ENCODE measurements at regions not wholly inside any gene's neighbourhood (a gene's known extent, or its start where the extent isn't known, plus 50 kb on each side); places are given as distances from the start of the nearest gene placed in this dataset.
"Not testable (repeated sequence)": the region's sequence is repeated elsewhere in the genome, so short reads cannot be mapped to it uniquely, and the experiment has no call there.

DNA sequence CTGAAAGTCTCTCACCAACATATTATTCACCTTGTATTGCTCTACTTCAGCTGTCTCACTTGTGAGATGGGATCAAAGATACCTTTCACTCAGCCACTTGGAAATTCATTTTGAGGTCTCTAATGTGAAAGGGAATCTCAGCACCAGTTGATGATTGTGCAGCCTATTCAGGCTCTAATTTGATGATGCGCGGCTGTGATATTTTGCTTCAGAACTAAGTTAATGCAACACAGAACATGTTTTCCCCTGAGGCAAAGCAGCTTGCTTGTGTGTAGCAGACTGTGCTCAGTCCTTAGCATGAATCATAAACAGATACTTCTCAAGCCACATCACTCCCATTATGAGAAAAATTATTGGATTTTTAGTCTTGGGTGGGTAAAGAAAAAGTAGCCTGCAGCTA, 378.8 kb downstream of the OSTF1 start:
- Histone ChIP-seq H3K27me3 (no peaks in the 10 kb centered on the region), H3K9ac (no peak overlapping the region), H3K27ac (no peak overlapping the region), H3K36me3 (no peaks in the 10 kb centered on the region), H3K9me3 (no peaks in the 10 kb centered on the region), H3K4me2 (no peak overlapping the region), H3K4me1 (peaks cover 22% of the 10 kb centered on the region), H3K4me3 (no peak overlapping the region), H4K20me1 (no peaks in the 10 kb centered on the region)
- no peak for TF ChIP-seq Cebpa-rat (IDR thresholded peaks at IDR 0.05)

DNA sequence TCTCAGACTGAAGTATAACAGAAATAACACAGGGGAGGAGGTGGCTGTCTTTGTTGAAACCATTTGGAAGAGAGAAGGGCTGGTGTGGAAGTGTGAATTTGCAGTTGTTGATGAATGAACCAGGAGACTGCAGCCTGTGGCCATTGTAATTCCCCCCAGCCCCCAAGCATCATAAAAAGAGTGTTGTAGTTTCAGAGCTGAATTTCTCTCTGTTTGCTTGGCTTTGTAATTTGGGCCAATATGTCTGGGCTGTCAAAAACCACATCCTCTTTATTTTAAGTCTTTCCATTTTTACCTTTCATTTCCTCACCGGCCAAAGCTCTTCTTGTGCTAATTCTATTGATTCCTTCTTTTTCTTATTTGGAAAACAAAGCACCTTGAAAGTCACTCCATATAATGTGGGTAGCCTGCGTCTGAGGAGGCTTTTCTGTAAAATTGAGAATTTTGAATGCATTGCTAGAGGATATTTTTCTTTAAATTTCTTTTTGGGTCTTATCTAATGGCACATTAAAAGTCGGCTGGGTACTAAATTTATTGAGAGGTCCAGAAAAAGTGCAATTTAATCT, 383.3 kb downstream of the OSTF1 start:
- H3K4me1 ChIP-seq, result peaks cover 25% of the 10 kb centered on the region
- H3K36me3 ChIP-seq, result no peaks in the 10 kb centered on the region
- H3K9ac ChIP-seq, result peak overlapping the region; percentile 48
- no peak for TF ChIP-seq Cebpa-rat (IDR thresholded peaks at IDR 0.05)
- no peaks in the 10 kb centered on the region for H4K20me1 ChIP-seq
- no peaks in the 10 kb centered on the region for H3K27me3 ChIP-seq
- H3K4me2 ChIP-seq, result peak overlapping the region; percentile 80
- no peaks in the 10 kb centered on the region for H3K9me3 ChIP-seq
- peak overlapping the region; percentile 25; the same call in 1 of the 2 replicates for H3K4me3 ChIP-seq
- peak overlapping the region; percentile 38; the same call in 1 of the 2 replicates for H3K27ac ChIP-seq

DNA sequence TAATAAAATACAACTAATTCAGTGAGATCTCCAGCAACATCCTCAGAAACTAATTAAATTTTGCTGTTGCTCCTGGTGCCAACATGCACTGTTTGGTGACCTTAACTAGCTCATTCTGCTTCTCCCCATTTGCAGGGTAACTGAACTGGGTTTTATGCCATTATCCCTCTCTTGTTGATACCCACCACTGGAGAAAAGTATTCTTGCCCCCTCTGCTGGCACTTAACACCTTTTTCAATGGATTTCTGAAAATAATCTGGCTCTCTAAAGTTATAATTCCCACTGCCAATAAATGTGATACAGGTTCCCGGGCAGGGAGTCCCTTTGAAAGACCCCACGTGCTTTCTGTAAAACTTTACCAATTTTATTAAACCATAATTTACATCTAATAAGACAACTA, 394.3 kb downstream of the OSTF1 start:
- Histone ChIP-seq H3K27me3 (no peaks in the 10 kb centered on the region), H3K9ac (no peak overlapping the region), H3K36me3 (no peaks in the 10 kb centered on the region), H3K4me1 (peaks cover 23% of the 10 kb centered on the region), H3K4me3 (no peak overlapping the region), H3K27ac (no peak overlapping the region), H3K9me3 (peaks cover 11% of the 10 kb centered on the region), H4K20me1 (no peaks in the 10 kb centered on the region), H3K4me2 (no peak overlapping the region)
- TF ChIP-seq Cebpa-rat (IDR thresholded peaks at IDR 0.05), result no peak

DNA sequence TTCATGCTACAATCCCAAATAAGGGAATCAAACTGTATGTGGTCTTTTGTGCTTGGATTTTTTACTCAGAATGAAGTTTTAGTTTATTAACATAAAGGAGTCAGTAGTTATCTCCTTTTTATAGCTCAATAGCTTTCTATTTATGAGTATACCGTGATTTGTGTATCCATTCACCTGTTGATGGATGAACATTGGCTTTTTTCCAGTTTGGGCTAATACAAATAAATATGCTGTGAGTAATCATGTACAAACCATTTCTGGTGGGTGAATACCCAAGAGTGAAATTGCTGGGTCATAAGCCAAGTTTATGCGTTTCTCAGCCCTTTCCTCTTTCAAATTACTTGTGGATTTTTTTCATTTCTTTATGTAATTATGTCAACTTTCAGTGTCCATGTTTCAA, 395.3 kb downstream of the OSTF1 start:
- H3K9ac ChIP-seq, result no peak overlapping the region
- no peak overlapping the region for H3K4me3 ChIP-seq
- peaks cover 33% of the 10 kb centered on the region for H3K4me1 ChIP-seq
- no peak overlapping the region for H3K27ac ChIP-seq
- no peaks in the 10 kb centered on the region for H3K27me3 ChIP-seq
- no peaks in the 10 kb centered on the region for H3K36me3 ChIP-seq
- no peaks in the 10 kb centered on the region for H4K20me1 ChIP-seq
- peak overlapping the region; percentile 37; the same call in 1 of the 2 replicates for H3K4me2 ChIP-seq
- no peak for TF ChIP-seq Cebpa-rat (IDR thresholded peaks at IDR 0.05)
- H3K9me3 ChIP-seq, result peaks cover 3% of the 10 kb centered on the region

DNA sequence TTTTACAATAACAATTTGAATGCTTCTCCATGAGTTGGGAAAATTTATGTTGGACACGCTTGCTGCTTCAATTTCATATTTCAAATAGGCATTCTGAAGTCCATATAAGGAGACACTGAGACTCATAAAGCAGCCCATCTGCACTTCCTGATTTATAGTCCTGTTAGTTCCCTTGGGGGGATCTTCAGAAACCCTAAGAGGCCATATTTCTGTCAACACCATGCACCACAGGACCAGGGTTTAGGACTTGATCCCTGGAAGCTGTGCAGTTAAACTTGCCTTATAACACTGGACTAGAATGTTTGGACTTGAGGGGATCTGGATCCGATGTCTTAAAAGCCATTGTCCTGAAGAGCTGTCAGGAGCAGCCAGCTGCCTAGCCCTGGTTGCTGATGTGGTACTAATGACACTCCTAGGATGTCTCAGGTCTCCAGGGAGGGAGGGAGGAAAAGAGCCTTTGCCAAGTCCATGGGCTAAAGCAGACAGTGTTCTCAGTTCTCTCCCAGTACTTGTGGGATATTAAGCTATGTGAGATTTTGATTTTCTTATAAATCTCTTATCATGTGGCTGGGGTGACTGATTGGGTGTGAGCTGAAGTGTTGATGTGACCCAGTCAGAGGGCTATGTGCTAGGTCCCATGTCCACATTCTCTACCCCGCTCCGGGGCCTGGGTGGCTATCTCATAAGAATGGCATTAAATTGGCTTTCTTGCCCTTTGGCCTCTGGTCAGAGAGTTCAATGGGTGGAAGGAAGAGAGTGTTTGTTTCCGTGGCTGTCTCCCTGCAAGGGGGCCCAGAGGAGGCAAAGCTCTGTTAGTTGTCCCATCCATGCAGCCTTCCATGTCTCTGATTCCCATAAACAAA, 399.8 kb downstream of the OSTF1 start:
- peak overlapping the region; percentile 51 for H3K4me2 ChIP-seq
- H4K20me1 ChIP-seq, result no peaks in the 10 kb centered on the region
- H3K9me3 ChIP-seq, result peaks cover 24% of the 10 kb centered on the region
- no peaks in the 10 kb centered on the region for H3K36me3 ChIP-seq
- peaks cover 31% of the 10 kb centered on the region for H3K4me1 ChIP-seq
- no peak overlapping the region for H3K4me3 ChIP-seq
- no peak overlapping the region; the same call in 1 of the 2 replicates for H3K27ac ChIP-seq
- H3K9ac ChIP-seq, result no peak overlapping the region
- H3K27me3 ChIP-seq, result no peaks in the 10 kb centered on the region
- no peak for TF ChIP-seq Cebpa-rat (IDR thresholded peaks at IDR 0.05)

DNA sequence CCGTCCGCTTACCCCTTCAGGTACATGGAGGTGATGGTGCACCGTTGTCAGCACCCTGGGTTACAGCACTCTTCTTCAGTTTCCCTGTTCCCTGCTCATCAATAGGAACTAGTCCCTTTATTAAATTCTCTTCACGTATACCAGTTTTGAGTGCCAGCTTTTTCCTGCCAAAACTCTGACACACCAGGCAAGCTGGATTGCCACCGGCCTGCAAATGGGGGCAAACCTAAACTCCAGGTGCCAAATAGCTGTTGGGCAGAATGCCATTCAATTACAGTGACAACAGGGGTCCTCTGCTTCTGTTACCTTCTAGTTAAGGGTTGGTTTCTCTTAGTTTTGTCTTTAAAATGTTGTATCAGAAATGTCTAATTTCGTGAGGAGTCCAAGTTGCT, 400.4 kb downstream of the OSTF1 start:
- Histone ChIP-seq H3K36me3 (no peaks in the 10 kb centered on the region), H3K4me2 (peak overlapping the region; percentile 51; the same call in 1 of the 2 replicates), H3K27me3 (no peaks in the 10 kb centered on the region), H3K9ac (no peak overlapping the region), H3K4me3 (no peak overlapping the region), H3K4me1 (peaks cover 24% of the 10 kb centered on the region), H3K9me3 (peaks cover 24% of the 10 kb centered on the region), H4K20me1 (no peaks in the 10 kb centered on the region), H3K27ac (no peak overlapping the region)
- no peak for TF ChIP-seq Cebpa-rat (IDR thresholded peaks at IDR 0.05)

DNA sequence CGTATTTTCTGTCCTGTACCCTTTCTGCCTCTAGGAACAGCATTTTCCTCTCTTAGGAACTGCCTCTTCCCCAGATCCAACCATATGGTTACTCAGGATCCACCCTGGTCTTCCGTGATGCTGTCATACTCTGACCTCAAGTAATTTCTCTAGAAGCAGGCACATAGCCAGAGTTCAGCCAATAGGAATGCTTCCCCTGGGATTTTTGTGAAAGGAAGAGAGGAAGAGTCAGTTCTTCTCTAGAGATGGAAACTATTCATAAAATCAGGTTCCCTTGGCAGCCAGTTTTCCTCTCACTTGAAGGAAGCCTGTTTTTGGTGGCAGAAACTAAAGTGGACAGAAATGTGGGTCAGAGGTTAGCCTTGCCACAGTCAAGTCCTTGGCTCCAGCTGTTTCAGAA, 400.1 kb upstream of the PCSK5 start:
- Histone ChIP-seq H4K20me1 (no peaks in the 10 kb centered on the region), H3K36me3 (no peaks in the 10 kb centered on the region), H3K4me1 (peaks cover 14% of the 10 kb centered on the region), H3K4me3 (no peak overlapping the region), H3K27me3 (no peaks in the 10 kb centered on the region), H3K27ac (no peak overlapping the region), H3K9me3 (peaks cover 24% of the 10 kb centered on the region), H3K9ac (no peak overlapping the region), H3K4me2 (no peak overlapping the region)
- no peak for TF ChIP-seq Cebpa-rat (IDR thresholded peaks at IDR 0.05)

DNA sequence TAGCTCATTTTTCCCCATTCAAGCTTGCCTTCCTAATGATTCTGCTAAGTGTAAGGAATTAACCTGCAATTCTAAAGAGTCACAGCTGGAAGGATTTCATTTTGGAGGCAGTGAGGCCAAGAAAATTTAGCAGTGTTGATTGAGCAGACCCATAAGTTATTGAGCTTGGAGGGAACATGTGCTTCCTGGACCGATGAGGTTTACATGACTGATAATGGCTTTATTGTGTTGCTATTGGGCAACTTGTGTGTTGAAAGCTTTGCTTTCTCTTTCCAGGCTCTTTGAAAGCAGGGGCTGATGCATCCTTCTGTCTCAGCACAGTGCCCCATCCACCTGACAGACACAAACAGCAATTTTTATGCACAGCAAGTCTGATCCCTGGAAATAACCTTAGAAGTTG, 398.9 kb upstream of the PCSK5 start:
- H3K9ac ChIP-seq, result no peak overlapping the region
- no peaks in the 10 kb centered on the region for H3K36me3 ChIP-seq
- H3K4me1 ChIP-seq, result peaks cover 14% of the 10 kb centered on the region
- H4K20me1 ChIP-seq, result no peaks in the 10 kb centered on the region
- peaks cover 24% of the 10 kb centered on the region for H3K9me3 ChIP-seq
- no peak overlapping the region for H3K4me3 ChIP-seq
- H3K4me2 ChIP-seq, result no peak overlapping the region
- no peak for TF ChIP-seq Cebpa-rat (IDR thresholded peaks at IDR 0.05)
- no peaks in the 10 kb centered on the region for H3K27me3 ChIP-seq
- no peak overlapping the region for H3K27ac ChIP-seq

DNA sequence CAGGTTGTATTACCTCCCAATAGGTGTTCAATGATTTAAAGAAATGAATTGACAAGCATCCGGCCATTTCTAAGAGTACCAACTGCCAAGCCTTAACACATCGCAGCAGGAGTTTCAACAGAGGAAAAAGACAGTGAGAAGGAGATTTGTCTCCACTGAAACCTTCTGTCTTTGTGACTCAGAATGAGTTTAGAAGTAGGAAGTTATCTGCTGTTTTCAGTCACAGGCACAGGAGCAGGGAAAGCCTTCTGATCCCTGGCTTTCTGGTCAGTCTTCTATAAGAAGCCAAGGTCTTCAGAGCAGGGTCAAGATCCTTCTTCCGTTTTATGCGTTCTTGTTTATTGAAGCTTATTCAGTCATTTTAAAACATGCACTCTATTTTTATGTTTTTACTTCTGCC, 390.7 kb upstream of the PCSK5 start:
- no peak overlapping the region for H3K27ac ChIP-seq
- H3K9me3 ChIP-seq, result no peaks in the 10 kb centered on the region
- no peaks in the 10 kb centered on the region for H3K4me1 ChIP-seq
- H3K4me2 ChIP-seq, result no peak overlapping the region
- no peak overlapping the region for H3K9ac ChIP-seq
- TF ChIP-seq Cebpa-rat (IDR thresholded peaks at IDR 0.05), result no peak
- no peaks in the 10 kb centered on the region for H4K20me1 ChIP-seq
- H3K4me3 ChIP-seq, result no peak overlapping the region
- no peaks in the 10 kb centered on the region for H3K27me3 ChIP-seq
- H3K36me3 ChIP-seq, result no peaks in the 10 kb centered on the region

DNA sequence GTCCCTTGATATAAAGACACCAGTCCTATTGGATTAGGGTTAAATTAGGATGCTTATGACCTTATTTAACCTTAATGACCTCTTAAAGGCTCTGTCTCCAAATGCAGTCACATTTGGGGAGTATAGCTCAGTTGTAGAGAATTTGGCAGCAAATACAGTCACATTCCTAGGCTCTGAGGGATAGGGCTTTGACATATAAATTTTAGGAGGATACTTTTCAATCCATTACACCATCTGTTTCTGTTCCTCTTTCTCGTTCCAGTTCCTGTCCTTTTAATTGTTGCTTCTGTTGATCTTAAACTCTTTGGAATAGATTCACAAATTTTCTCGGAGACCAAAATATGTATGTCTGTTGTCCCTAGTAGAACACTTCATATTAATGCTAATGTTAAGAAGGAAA, 390.0 kb upstream of the PCSK5 start:
- Histone ChIP-seq H3K36me3 (no peaks in the 10 kb centered on the region), H3K4me1 (no peaks in the 10 kb centered on the region)

DNA sequence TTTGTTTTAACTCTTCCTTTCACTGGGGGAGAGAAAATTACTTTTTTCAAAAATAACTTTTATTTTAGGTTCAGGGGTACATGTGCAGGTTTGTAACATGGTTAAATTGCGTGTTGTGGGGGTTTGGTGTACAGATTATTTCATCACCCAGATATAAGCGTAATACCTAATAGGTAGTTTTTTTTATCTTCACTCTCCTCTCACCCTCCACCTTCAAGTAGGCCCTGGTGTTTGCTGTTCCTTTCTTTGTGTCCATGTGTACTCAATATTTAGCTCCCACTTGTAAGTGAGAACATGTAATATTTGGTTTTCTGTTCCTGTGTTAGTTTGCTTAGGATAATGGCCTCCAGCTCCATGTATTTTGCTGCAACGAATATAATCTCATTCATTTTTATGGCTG, 389.5 kb upstream of the PCSK5 start:
- H3K4me2 ChIP-seq, H3K9ac ChIP-seq, H3K27ac ChIP-seq, H3K36me3 ChIP-seq, H3K27me3 ChIP-seq, H3K9me3 ChIP-seq, H4K20me1 ChIP-seq, H3K4me3 ChIP-seq, H3K4me1 ChIP-seq: not testable (repeated sequence)

More for the DNA sequence above, 390.0 kb upstream of the PCSK5 start:
- no peak overlapping the region for H3K27ac ChIP-seq
- no peak overlapping the region for H3K4me2 ChIP-seq
- H3K27me3 ChIP-seq, result no peaks in the 10 kb centered on the region
- H4K20me1 ChIP-seq, result no peaks in the 10 kb centered on the region
- H3K4me3 ChIP-seq, result no peak overlapping the region
- no peak for TF ChIP-seq Cebpa-rat (IDR thresholded peaks at IDR 0.05)
- H3K9ac ChIP-seq, result no peak overlapping the region
- no peaks in the 10 kb centered on the region for H3K9me3 ChIP-seq

Data from BLaER1 (cell line).